ENCODE measurements at regions not wholly inside any gene's neighbourhood (a gene's known extent, or its start where the extent isn't known, plus 50 kb on each side); places are given as distances from the start of the nearest gene placed in this dataset.
"Not testable (repeated sequence)": the region's sequence is repeated elsewhere in the genome, so short reads cannot be mapped to it uniquely, and the experiment has no call there.

GRCh38 chr1:149644818-149645217 is 61.2 kb downstream of the PPIAL4C start:
- not testable (repeated sequence) for TF ChIP-seq CTCF, POLR2A (IDR thresholded peaks at IDR 0.05)

Measured in body of pancreas (tissue), 4 donors.